HEK293 (cell line): ENCODE measurements at regions not wholly inside any gene's neighbourhood (a gene's known extent, or its start where the extent isn't known, plus 50 kb on each side); places are given as distances from the start of the nearest gene placed in this dataset.

Source experiments
- CTCF ChIA-PET: fragments of 350-600 bp; formaldehyde crosslinking; extraction: SDS; loops from one replicate; lab custom pipeline; 2021; ENCODE audit warnings: antibody characterized with exemption; lab: Yijun Ruan, JAX
- POLR2A ChIA-PET: fragments of 300-600 bp; formaldehyde crosslinking; extraction: SDS; loops from one replicate; lab custom pipeline; 2020; ENCODE audit warnings: antibody characterized with exemption, inconsistent platforms; lab: Yijun Ruan, JAX
- H3K27ac ChIP-seq: fragments of 200-500 bp; sonication (Bioruptor generic); 2 replicates; pipeline ENCODE4 v1.5.1; 2014; ENCODE audit warnings: low read depth, low read length, control low read depth, inconsistent platforms; ENCODE audit errors: extremely low read depth
- H3K36me3 ChIP-seq, 2 experiments: fragments of 200-500 bp in 1 of 2; sonication (Bioruptor generic) in 1 of 2; 1 replicate in 1 of 2; 2 replicates in 1 of 2; pipeline ENCODE4 v1.5.1; 2014 to 2017; ENCODE audit warnings: inconsistent platforms in 2 of 2, low read length in 2 of 2; ENCODE audit not compliant: control insufficient read depth in 2 of 2, insufficient read depth in 1 of 2
- H3K4me1 ChIP-seq: fragments of 200-500 bp; sonication (Bioruptor generic); 2 replicates; pipeline ENCODE4 v1.5.1; 2014; ENCODE audit warnings: mild to moderate bottlenecking, low read length, inconsistent platforms; ENCODE audit not compliant: control insufficient read depth, insufficient read depth
- H3K4me3 ChIP-seq: 2 replicates; pipeline ENCODE4 v1.5.1; 2011; ENCODE audit warnings: low read depth, mild to moderate bottlenecking, control low read depth, low read length, moderate library complexity
- H3K9me3 ChIP-seq: fragments of 200-500 bp; sonication (Bioruptor generic); 2 replicates; pipeline ENCODE4 v1.5.1; 2014; ENCODE audit warnings: low read depth, low read length, inconsistent platforms; ENCODE audit not compliant: control insufficient read depth, insufficient read depth
- FEZF1 ChIP-seq: fragments of 450-650 bp; formaldehyde crosslinking; IDR thresholded peaks from 2 replicates; pipeline ENCODE4 v1.5.1; 2016; ENCODE audit warnings: missing biosample characterization, missing genetic modification characterization
- KLF7 ChIP-seq: fragments of 450-650 bp; formaldehyde crosslinking; IDR thresholded peaks from 2 replicates; pipeline ENCODE4 v1.5.1; 2016; ENCODE audit warnings: missing biosample characterization, missing genetic modification characterization, borderline replicate concordance
- SCRT2 ChIP-seq: fragments of 450-650 bp; formaldehyde crosslinking; IDR thresholded peaks from 2 replicates; pipeline ENCODE4 v1.5.1; 2016; ENCODE audit warnings: missing biosample characterization, missing genetic modification characterization
- SP2 ChIP-seq: fragments of 450-650 bp; formaldehyde crosslinking; IDR thresholded peaks from 2 replicates; pipeline ENCODE4 v1.5.1; 2016; ENCODE audit warnings: missing biosample characterization, missing genetic modification characterization
- ZBTB20 ChIP-seq: fragments of 450-650 bp; formaldehyde crosslinking; IDR thresholded peaks from 2 replicates; pipeline ENCODE4 v1.5.1; 2016; ENCODE audit warnings: missing biosample characterization, missing genetic modification characterization
- ZBTB8A ChIP-seq: fragments of 450-650 bp; formaldehyde crosslinking; IDR thresholded peaks from 2 replicates; pipeline ENCODE4 v1.5.1; 2016; ENCODE audit warnings: missing biosample characterization, missing genetic modification characterization
- ZIC2 ChIP-seq: fragments of 450-650 bp; formaldehyde crosslinking; IDR thresholded peaks from 2 replicates; pipeline ENCODE4 v1.5.1; 2016; ENCODE audit warnings: missing biosample characterization, missing genetic modification characterization
- ZNF121 ChIP-seq: fragments of 450-650 bp; formaldehyde crosslinking; IDR thresholded peaks from 2 replicates; pipeline ENCODE4 v1.5.1; 2016; ENCODE audit warnings: missing biosample characterization, missing genetic modification characterization
- ZNF132 ChIP-seq: fragments of 450-650 bp; formaldehyde crosslinking; IDR thresholded peaks from 2 replicates; pipeline ENCODE4 v1.5.1; 2017; ENCODE audit warnings: missing biosample characterization, missing genetic modification characterization, borderline replicate concordance
- ZNF138 ChIP-seq: fragments of 450-650 bp; formaldehyde crosslinking; IDR thresholded peaks from 2 replicates; pipeline ENCODE4 v1.5.1; 2016; ENCODE audit warnings: missing biosample characterization, missing genetic modification characterization, borderline replicate concordance
- ZNF174 ChIP-seq: fragments of 450-650 bp; formaldehyde crosslinking; IDR thresholded peaks from 2 replicates; pipeline ENCODE4 v1.5.0; 2017; ENCODE audit warnings: missing biosample characterization, mild to moderate bottlenecking, missing genetic modification characterization
- ZNF2 ChIP-seq: fragments of 450-650 bp; formaldehyde crosslinking; IDR thresholded peaks from 2 replicates; pipeline ENCODE4 v1.5.1; 2016; ENCODE audit warnings: missing biosample characterization, missing genetic modification characterization
- ZNF214 ChIP-seq: fragments of 450-650 bp; formaldehyde crosslinking; IDR thresholded peaks from 2 replicates; pipeline ENCODE4 v1.5.1; 2017; ENCODE audit warnings: missing biosample characterization, mild to moderate bottlenecking, missing genetic modification characterization, borderline replicate concordance
- ZNF266 ChIP-seq: fragments of 450-650 bp; formaldehyde crosslinking; IDR thresholded peaks from 2 replicates; pipeline ENCODE4 v1.5.1; 2016; ENCODE audit warnings: missing biosample characterization, missing genetic modification characterization, low read depth
- ZNF350 ChIP-seq: fragments of 450-650 bp; formaldehyde crosslinking; IDR thresholded peaks from 2 replicates; pipeline ENCODE4 v1.5.0; 2017; ENCODE audit warnings: missing biosample characterization, mild to moderate bottlenecking, missing genetic modification characterization
- ZNF544 ChIP-seq: fragments of 450-650 bp; formaldehyde crosslinking; IDR thresholded peaks from 2 replicates; pipeline ENCODE4 v1.5.0; 2017; ENCODE audit warnings: missing biosample characterization, missing genetic modification characterization
- ZNF548 ChIP-seq: fragments of 450-650 bp; formaldehyde crosslinking; IDR thresholded peaks from 2 replicates; pipeline ENCODE4 v1.5.1; 2016; ENCODE audit warnings: missing biosample characterization, missing genetic modification characterization
- ZNF624 ChIP-seq: fragments of 450-650 bp; formaldehyde crosslinking; IDR thresholded peaks from 2 replicates; pipeline ENCODE4 v1.5.1; 2017; ENCODE audit warnings: missing biosample characterization, missing genetic modification characterization
- ZNF76 ChIP-seq: fragments of 450-650 bp; formaldehyde crosslinking; IDR thresholded peaks from 2 replicates; pipeline ENCODE4; 2016; ENCODE audit warnings: low read depth, missing biosample characterization, missing genetic modification characterization, borderline replicate concordance
- TF ChIP-seq, protein P1 (sequence below): fragments of 450-650 bp; formaldehyde crosslinking; IDR thresholded peaks from 2 replicates; pipeline ENCODE4 v1.5.1; 2016; ENCODE audit warnings: missing biosample characterization, missing genetic modification characterization
- TF ChIP-seq, protein P2 (sequence below): fragments of 450-650 bp; formaldehyde crosslinking; IDR thresholded peaks from 2 replicates; pipeline ENCODE4 v1.5.1; 2017; ENCODE audit warnings: missing biosample characterization, missing genetic modification characterization
- TF ChIP-seq, protein P3 (sequence below): fragments of 450-650 bp; formaldehyde crosslinking; IDR thresholded peaks from 2 replicates; pipeline ENCODE4 v1.5.1; 2016; ENCODE audit warnings: missing biosample characterization, missing genetic modification characterization
- TF ChIP-seq, protein P4 (sequence below): fragments of 450-650 bp; formaldehyde crosslinking; IDR thresholded peaks from 2 replicates; pipeline ENCODE4 v1.5.1; 2017; ENCODE audit warnings: missing biosample characterization, missing genetic modification characterization
- TF ChIP-seq, protein P5 (sequence below): fragments of 450-650 bp; formaldehyde crosslinking; IDR thresholded peaks from 2 replicates; pipeline ENCODE4 v1.5.1; 2016; ENCODE audit warnings: missing biosample characterization, missing genetic modification characterization, low read depth
- TF ChIP-seq, protein P6 (sequence below): fragments of 450-650 bp; formaldehyde crosslinking; IDR thresholded peaks from 2 replicates; pipeline ENCODE4 v1.5.1; 2017; ENCODE audit warnings: missing biosample characterization, mild to moderate bottlenecking, missing genetic modification characterization, moderate library complexity

DNA sequence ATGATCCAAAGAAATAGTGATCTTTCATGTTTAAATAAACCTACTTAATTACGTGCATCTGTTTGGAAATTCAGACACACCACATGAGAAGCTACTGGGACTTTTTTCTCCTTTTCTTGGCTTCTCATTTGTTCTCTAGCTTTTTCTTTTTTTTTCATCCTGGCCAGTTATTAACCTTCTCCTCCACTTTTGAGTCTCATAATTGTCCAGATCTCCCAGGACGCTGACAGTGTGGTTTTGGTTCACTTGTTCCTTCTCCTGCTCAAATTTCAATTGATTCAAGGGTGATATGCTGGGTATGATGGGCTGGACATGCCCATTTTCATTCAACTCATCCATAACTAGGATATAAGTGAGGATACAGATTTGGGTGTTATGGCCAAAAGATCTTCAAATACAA, 152.3 kb downstream of the TM9SF2 start:
- no peaks in the 10 kb centered on the region for H3K9me3 ChIP-seq
- ChIA-PET CTCF (interaction anchor here (0.5 to 1.2 kb wide), 3 partner anchors 55 to 1447 kb away, joined by 3 to 4 read pairs (median 3); no protein-coding TSS in a partner anchor), POLR2A (no interaction called here)
- H3K36me3 ChIP-seq: no peaks in the 10 kb centered on the region
- H3K4me3 ChIP-seq: no peak overlapping the region
- 0 out of 2 replicates have a peak, but pooled peaks cover 2% of the 10 kb centered on the region for H3K4me1 ChIP-seq
- H3K27ac ChIP-seq: no peak overlapping the region
- TF ChIP-seq ZNF350 (tag by site-specific recombination) (no peak), ZNF2 (tag by site-specific recombination) (no peak), ZNF76 (tag by site-specific recombination) (no peak), ZNF266 (tag by site-specific recombination) (no peak), ZNF214 (tag by site-specific recombination) (no peak), ZNF138 (tag by site-specific recombination) (no peak), SP2 (tag by site-specific recombination) (no peak)
- TF ChIP-seq, protein P1, sequence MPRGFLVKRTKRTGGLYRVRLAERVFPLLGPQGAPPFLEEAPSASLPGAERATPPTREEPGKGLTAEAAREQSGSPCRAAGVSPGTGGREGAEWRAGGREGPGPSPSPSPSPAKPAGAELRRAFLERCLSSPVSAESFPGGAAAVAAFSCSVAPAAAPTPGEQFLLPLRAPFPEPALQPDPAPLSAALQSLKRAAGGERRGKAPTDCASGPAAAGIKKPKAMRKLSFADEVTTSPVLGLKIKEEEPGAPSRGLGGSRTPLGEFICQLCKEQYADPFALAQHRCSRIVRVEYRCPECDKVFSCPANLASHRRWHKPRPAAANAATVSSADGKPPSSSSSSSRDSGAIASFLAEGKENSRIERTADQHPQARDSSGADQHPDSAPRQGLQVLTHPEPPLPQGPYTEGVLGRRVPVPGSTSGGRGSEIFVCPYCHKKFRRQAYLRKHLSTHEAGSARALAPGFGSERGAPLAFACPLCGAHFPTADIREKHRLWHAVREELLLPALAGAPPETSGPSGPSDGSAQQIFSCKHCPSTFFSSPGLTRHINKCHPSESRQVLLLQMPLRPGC: no peak

DNA sequence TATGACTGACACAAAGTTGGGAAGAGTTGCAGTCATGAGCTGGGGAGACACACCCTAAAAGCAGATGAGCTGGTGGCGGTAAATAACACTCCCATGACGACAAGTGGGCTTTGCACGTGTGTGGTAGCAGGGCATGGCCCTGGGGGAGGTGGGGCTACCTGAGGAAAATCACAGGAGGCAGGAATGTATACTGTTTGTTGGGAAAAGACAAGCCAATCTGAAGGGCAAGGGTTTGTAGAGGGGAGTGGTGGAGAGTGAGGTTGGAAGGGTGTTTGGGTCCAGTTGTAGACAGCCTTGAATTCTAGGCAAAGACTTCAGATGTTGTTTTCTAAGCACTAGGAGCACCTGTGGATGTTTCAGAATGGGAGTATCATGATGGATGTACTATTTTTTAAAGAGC, 151.6 kb downstream of the TM9SF2 start:
- POLR2A ChIA-PET: no interaction called here

DNA sequence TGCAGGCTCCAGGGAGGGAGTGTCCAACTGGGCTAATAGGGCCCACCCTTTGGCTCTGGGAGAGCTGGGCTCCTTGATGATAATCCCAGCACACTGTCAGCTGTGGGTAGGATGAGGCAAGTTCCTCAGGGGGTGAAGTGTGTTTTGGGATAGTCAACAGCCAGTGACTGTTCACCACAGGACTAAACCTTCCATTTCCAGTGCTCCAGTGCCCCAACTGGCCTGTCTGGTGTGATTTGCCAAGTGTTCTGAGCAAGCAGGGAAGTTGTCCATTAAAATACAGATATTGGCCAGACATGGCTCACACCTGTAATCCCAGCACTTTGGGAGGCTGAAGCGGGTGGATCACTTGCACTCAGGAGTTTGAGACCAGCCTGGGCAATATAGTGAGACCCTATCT, 150.9 kb downstream of the TM9SF2 start:
- Histone ChIP-seq H3K9me3 (no peaks in the 10 kb centered on the region), H3K36me3 (no peaks in the 10 kb centered on the region), H3K4me3 (no peak overlapping the region), H3K4me1 (0 out of 2 replicates have a peak, but pooled peaks cover 2% of the 10 kb centered on the region), H3K27ac (no peak overlapping the region)
- POLR2A ChIA-PET: no interaction called here
- CTCF ChIA-PET: no interaction called here
- no peak for TF ChIP-seq KLF7
- TF ChIP-seq ZNF132 (tag by site-specific recombination): no peak
- TF ChIP-seq, protein P2, sequence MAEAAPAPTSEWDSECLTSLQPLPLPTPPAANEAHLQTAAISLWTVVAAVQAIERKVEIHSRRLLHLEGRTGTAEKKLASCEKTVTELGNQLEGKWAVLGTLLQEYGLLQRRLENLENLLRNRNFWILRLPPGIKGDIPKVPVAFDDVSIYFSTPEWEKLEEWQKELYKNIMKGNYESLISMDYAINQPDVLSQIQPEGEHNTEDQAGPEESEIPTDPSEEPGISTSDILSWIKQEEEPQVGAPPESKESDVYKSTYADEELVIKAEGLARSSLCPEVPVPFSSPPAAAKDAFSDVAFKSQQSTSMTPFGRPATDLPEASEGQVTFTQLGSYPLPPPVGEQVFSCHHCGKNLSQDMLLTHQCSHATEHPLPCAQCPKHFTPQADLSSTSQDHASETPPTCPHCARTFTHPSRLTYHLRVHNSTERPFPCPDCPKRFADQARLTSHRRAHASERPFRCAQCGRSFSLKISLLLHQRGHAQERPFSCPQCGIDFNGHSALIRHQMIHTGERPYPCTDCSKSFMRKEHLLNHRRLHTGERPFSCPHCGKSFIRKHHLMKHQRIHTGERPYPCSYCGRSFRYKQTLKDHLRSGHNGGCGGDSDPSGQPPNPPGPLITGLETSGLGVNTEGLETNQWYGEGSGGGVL (tag by site-specific recombination): no peak
- TF ChIP-seq ZIC2: peak; percentile 74
- TF ChIP-seq, protein P3, sequence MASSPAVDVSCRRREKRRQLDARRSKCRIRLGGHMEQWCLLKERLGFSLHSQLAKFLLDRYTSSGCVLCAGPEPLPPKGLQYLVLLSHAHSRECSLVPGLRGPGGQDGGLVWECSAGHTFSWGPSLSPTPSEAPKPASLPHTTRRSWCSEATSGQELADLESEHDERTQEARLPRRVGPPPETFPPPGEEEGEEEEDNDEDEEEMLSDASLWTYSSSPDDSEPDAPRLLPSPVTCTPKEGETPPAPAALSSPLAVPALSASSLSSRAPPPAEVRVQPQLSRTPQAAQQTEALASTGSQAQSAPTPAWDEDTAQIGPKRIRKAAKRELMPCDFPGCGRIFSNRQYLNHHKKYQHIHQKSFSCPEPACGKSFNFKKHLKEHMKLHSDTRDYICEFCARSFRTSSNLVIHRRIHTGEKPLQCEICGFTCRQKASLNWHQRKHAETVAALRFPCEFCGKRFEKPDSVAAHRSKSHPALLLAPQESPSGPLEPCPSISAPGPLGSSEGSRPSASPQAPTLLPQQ (tag by site-specific recombination): no peak
- no peak for TF ChIP-seq FEZF1
- no peak for TF ChIP-seq ZBTB20 (tag by site-specific recombination)
- TF ChIP-seq ZNF624 (tag by site-specific recombination): no peak
- TF ChIP-seq ZNF121: peak; percentile 70; the same call in 1 of the 2 replicates
- TF ChIP-seq, protein P4, sequence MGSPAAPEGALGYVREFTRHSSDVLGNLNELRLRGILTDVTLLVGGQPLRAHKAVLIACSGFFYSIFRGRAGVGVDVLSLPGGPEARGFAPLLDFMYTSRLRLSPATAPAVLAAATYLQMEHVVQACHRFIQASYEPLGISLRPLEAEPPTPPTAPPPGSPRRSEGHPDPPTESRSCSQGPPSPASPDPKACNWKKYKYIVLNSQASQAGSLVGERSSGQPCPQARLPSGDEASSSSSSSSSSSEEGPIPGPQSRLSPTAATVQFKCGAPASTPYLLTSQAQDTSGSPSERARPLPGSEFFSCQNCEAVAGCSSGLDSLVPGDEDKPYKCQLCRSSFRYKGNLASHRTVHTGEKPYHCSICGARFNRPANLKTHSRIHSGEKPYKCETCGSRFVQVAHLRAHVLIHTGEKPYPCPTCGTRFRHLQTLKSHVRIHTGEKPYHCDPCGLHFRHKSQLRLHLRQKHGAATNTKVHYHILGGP: no peak
- TF ChIP-seq, protein P5, sequence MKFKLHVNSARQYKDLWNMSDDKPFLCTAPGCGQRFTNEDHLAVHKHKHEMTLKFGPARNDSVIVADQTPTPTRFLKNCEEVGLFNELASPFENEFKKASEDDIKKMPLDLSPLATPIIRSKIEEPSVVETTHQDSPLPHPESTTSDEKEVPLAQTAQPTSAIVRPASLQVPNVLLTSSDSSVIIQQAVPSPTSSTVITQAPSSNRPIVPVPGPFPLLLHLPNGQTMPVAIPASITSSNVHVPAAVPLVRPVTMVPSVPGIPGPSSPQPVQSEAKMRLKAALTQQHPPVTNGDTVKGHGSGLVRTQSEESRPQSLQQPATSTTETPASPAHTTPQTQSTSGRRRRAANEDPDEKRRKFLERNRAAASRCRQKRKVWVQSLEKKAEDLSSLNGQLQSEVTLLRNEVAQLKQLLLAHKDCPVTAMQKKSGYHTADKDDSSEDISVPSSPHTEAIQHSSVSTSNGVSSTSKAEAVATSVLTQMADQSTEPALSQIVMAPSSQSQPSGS (tag by site-specific recombination): no peak
- TF ChIP-seq ZNF548 (tag by site-specific recombination): no peak
- TF ChIP-seq, protein P6, sequence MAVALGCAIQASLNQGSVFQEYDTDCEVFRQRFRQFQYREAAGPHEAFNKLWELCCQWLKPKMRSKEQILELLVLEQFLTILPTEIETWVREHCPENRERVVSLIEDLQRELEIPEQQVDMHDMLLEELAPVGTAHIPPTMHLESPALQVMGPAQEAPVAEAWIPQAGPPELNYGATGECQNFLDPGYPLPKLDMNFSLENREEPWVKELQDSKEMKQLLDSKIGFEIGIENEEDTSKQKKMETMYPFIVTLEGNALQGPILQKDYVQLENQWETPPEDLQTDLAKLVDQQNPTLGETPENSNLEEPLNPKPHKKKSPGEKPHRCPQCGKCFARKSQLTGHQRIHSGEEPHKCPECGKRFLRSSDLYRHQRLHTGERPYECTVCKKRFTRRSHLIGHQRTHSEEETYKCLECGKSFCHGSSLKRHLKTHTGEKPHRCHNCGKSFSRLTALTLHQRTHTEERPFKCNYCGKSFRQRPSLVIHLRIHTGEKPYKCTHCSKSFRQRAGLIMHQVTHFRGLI: no peak

More for the DNA sequence above, 151.6 kb downstream of the TM9SF2 start:
- H3K4me1 ChIP-seq: 0 out of 2 replicates have a peak, but pooled peaks cover 2% of the 10 kb centered on the region
- no peaks in the 10 kb centered on the region for H3K9me3 ChIP-seq
- H3K27ac ChIP-seq: no peak overlapping the region
- no peaks in the 10 kb centered on the region for H3K36me3 ChIP-seq
- CTCF ChIA-PET: interaction anchor here (0.7 kb wide), 1 partner anchor 54 kb away, joined by 3 read pairs; no protein-coding TSS in a partner anchor
- H3K4me3 ChIP-seq: no peak overlapping the region
- TF ChIP-seq ZNF544 (no peak), ZBTB8A (tag by site-specific recombination) (no peak), SCRT2 (tag by site-specific recombination) (peak; percentile 17; the same call in 1 of the 2 replicates), ZNF174 (tag by site-specific recombination) (no peak)
